ENCODE measurements at regions not wholly inside any gene's neighbourhood (a gene's known extent, or its start where the extent isn't known, plus 50 kb on each side); places are given as distances from the start of the nearest gene placed in this dataset.
A peak's percentile ranks its signal among the peaks of the same experiment; 100 is the strongest.

- Histone ChIP-seq H3K79me2 (ENCODE audit: control insufficient read depth, insufficient read depth, low read length, unreplicated experiment) (no peaks in the 10 kb centered on the region), H2AFZ (ENCODE audit: low read length, unreplicated experiment) (no peak overlapping the region), H3K27ac (ENCODE audit: low read depth, low read length) (no peak overlapping the region), H3K4me1 (ENCODE audit: control insufficient read depth, insufficient read depth, low read length, unreplicated experiment) (peaks cover 47% of the 10 kb centered on the region), H3K27me3 (ENCODE audit: insufficient read depth, low read length) (no peaks in the 10 kb centered on the region), H3K36me3 (ENCODE audit: insufficient read depth, low read length) (no peaks in the 10 kb centered on the region), H3K4me3 (ENCODE audit: low read depth, low read length) (no peak overlapping the region)
Observed at GRCh38 chr20:50282592-50283241, 92.1 kb downstream of the CEBPB start.

GRCh38 chr20:50283370-50283769 lies 92.7 kb downstream of the CEBPB start:
- no peaks in the 10 kb centered on the region for H3K79me2 ChIP-seq (ENCODE audit: control insufficient read depth, insufficient read depth, low read length, unreplicated experiment)

GRCh38 chr20:50283922-50284810 lies 93.5 kb downstream of the CEBPB start:
- peak overlapping the region; percentile 25 for H2AFZ ChIP-seq (ENCODE audit: low read length, unreplicated experiment)
- no peaks in the 10 kb centered on the region for H3K27me3 ChIP-seq (ENCODE audit: insufficient read depth, low read length)
- peak overlapping the region; percentile 97 for H3K27ac ChIP-seq (ENCODE audit: low read depth, low read length)
- no peaks in the 10 kb centered on the region for H3K79me2 ChIP-seq (ENCODE audit: control insufficient read depth, insufficient read depth, low read length, unreplicated experiment)
- H3K4me3 ChIP-seq (ENCODE audit: low read depth, low read length): no peak overlapping the region
- no peaks in the 10 kb centered on the region for H3K36me3 ChIP-seq (ENCODE audit: insufficient read depth, low read length)
- H3K4me1 ChIP-seq (ENCODE audit: control insufficient read depth, insufficient read depth, low read length, unreplicated experiment): peaks cover 40% of the 10 kb centered on the region

More at GRCh38 chr20:50283370-50283769, 92.7 kb downstream of the CEBPB start:
- no peak overlapping the region for H3K4me3 ChIP-seq (ENCODE audit: low read depth, low read length)
- no peak overlapping the region for H2AFZ ChIP-seq (ENCODE audit: low read length, unreplicated experiment)
- H3K27me3 ChIP-seq (ENCODE audit: insufficient read depth, low read length): no peaks in the 10 kb centered on the region
- no peak overlapping the region; the same call in 1 of the 2 replicates for H3K27ac ChIP-seq (ENCODE audit: low read depth, low read length)
- no peaks in the 10 kb centered on the region for H3K36me3 ChIP-seq (ENCODE audit: insufficient read depth, low read length)
- H3K4me1 ChIP-seq (ENCODE audit: control insufficient read depth, insufficient read depth, low read length, unreplicated experiment): peaks cover 47% of the 10 kb centered on the region

- 0 out of 2 replicates have a peak overlapping the region, but pooled peaks have one; percentile 61 for H3K4me3 ChIP-seq (ENCODE audit: low read depth, low read length)
- peak overlapping the region; percentile 97 for H3K27ac ChIP-seq (ENCODE audit: low read depth, low read length)
- H3K4me1 ChIP-seq (ENCODE audit: control insufficient read depth, insufficient read depth, low read length, unreplicated experiment): peaks cover 40% of the 10 kb centered on the region
- no peaks in the 10 kb centered on the region for H3K27me3 ChIP-seq (ENCODE audit: insufficient read depth, low read length)
- H3K36me3 ChIP-seq (ENCODE audit: insufficient read depth, low read length): no peaks in the 10 kb centered on the region
- H3K79me2 ChIP-seq (ENCODE audit: control insufficient read depth, insufficient read depth, low read length, unreplicated experiment): no peaks in the 10 kb centered on the region
- H2AFZ ChIP-seq (ENCODE audit: low read length, unreplicated experiment): peak overlapping the region; percentile 25
Observed at GRCh38 chr20:50284811-50285375, 94.3 kb downstream of the CEBPB start.

- peak overlapping the region; percentile 88 for H2AFZ ChIP-seq (ENCODE audit: low read length, unreplicated experiment)
- peak overlapping the region; percentile 97 for H3K27ac ChIP-seq (ENCODE audit: low read depth, low read length)
- no peaks in the 10 kb centered on the region for H3K36me3 ChIP-seq (ENCODE audit: insufficient read depth, low read length)
- no peaks in the 10 kb centered on the region for H3K27me3 ChIP-seq (ENCODE audit: insufficient read depth, low read length)
- H3K4me1 ChIP-seq (ENCODE audit: control insufficient read depth, insufficient read depth, low read length, unreplicated experiment): peaks cover 40% of the 10 kb centered on the region
- peak overlapping the region; percentile 61 for H3K4me3 ChIP-seq (ENCODE audit: low read depth, low read length)
- H3K79me2 ChIP-seq (ENCODE audit: control insufficient read depth, insufficient read depth, low read length, unreplicated experiment): no peaks in the 10 kb centered on the region
Observed at GRCh38 chr20:50285376-50286173, 94.9 kb downstream of the CEBPB start.

- Histone ChIP-seq H3K27ac (ENCODE audit: low read depth, low read length) (peak overlapping the region; percentile 97), H3K4me3 (ENCODE audit: low read depth, low read length) (peak overlapping the region; percentile 61), H3K27me3 (ENCODE audit: insufficient read depth, low read length) (no peaks in the 10 kb centered on the region), H2AFZ (ENCODE audit: low read length, unreplicated experiment) (peak overlapping the region; percentile 88), H3K4me1 (ENCODE audit: control insufficient read depth, insufficient read depth, low read length, unreplicated experiment) (peaks cover 40% of the 10 kb centered on the region), H3K36me3 (ENCODE audit: insufficient read depth, low read length) (no peaks in the 10 kb centered on the region), H3K79me2 (ENCODE audit: control insufficient read depth, insufficient read depth, low read length, unreplicated experiment) (no peaks in the 10 kb centered on the region)
Observed at GRCh38 chr20:50286174-50286511, 95.5 kb downstream of the CEBPB start.

- no peaks in the 10 kb centered on the region for H3K36me3 ChIP-seq (ENCODE audit: insufficient read depth, low read length)
- H3K27me3 ChIP-seq (ENCODE audit: insufficient read depth, low read length): no peaks in the 10 kb centered on the region
- no peaks in the 10 kb centered on the region for H3K79me2 ChIP-seq (ENCODE audit: control insufficient read depth, insufficient read depth, low read length, unreplicated experiment)
- peaks cover 41% of the 10 kb centered on the region for H3K4me1 ChIP-seq (ENCODE audit: control insufficient read depth, insufficient read depth, low read length, unreplicated experiment)
- peak overlapping the region; percentile 61 for H3K4me3 ChIP-seq (ENCODE audit: low read depth, low read length)
- H2AFZ ChIP-seq (ENCODE audit: low read length, unreplicated experiment): peak overlapping the region; percentile 88
- H3K27ac ChIP-seq (ENCODE audit: low read depth, low read length): peak overlapping the region; percentile 97
Observed at GRCh38 chr20:50286609-50287008, 96.0 kb downstream of the CEBPB start.

- peaks cover 50% of the 10 kb centered on the region for H3K4me1 ChIP-seq (ENCODE audit: control insufficient read depth, insufficient read depth, low read length, unreplicated experiment)
- no peak overlapping the region for H2AFZ ChIP-seq (ENCODE audit: low read length, unreplicated experiment)
- H3K36me3 ChIP-seq (ENCODE audit: insufficient read depth, low read length): no peaks in the 10 kb centered on the region
- no peak overlapping the region for H3K4me3 ChIP-seq (ENCODE audit: low read depth, low read length)
- no peaks in the 10 kb centered on the region for H3K27me3 ChIP-seq (ENCODE audit: insufficient read depth, low read length)
- no peaks in the 10 kb centered on the region for H3K79me2 ChIP-seq (ENCODE audit: control insufficient read depth, insufficient read depth, low read length, unreplicated experiment)
- H3K27ac ChIP-seq (ENCODE audit: low read depth, low read length): no peak overlapping the region
Observed at GRCh38 chr20:50287512-50287911, 96.9 kb downstream of the CEBPB start.

- peaks cover 55% of the 10 kb centered on the region for H3K4me1 ChIP-seq (ENCODE audit: control insufficient read depth, insufficient read depth, low read length, unreplicated experiment)
- no peak overlapping the region for H3K4me3 ChIP-seq (ENCODE audit: low read depth, low read length)
- H2AFZ ChIP-seq (ENCODE audit: low read length, unreplicated experiment): no peak overlapping the region
- H3K79me2 ChIP-seq (ENCODE audit: control insufficient read depth, insufficient read depth, low read length, unreplicated experiment): no peaks in the 10 kb centered on the region
- H3K36me3 ChIP-seq (ENCODE audit: insufficient read depth, low read length): no peaks in the 10 kb centered on the region
- no peaks in the 10 kb centered on the region for H3K27me3 ChIP-seq (ENCODE audit: insufficient read depth, low read length)
- H3K27ac ChIP-seq (ENCODE audit: low read depth, low read length): no peak overlapping the region
Observed at GRCh38 chr20:50288128-50288623, 97.5 kb downstream of the CEBPB start.

GRCh38 chr20:50289581-50289980 lies 99.0 kb downstream of the CEBPB start:
- Histone ChIP-seq H3K27me3 (ENCODE audit: insufficient read depth, low read length) (no peaks in the 10 kb centered on the region), H3K36me3 (ENCODE audit: insufficient read depth, low read length) (no peaks in the 10 kb centered on the region), H3K79me2 (ENCODE audit: control insufficient read depth, insufficient read depth, low read length, unreplicated experiment) (no peaks in the 10 kb centered on the region), H3K4me1 (ENCODE audit: control insufficient read depth, insufficient read depth, low read length, unreplicated experiment) (peaks cover 41% of the 10 kb centered on the region), H3K27ac (ENCODE audit: low read depth, low read length) (no peak overlapping the region), H2AFZ (ENCODE audit: low read length, unreplicated experiment) (no peak overlapping the region), H3K4me3 (ENCODE audit: low read depth, low read length) (no peak overlapping the region)

All from ACC112 (cell line).